ENCODE measurements at regions not wholly inside any gene's neighbourhood (a gene's known extent, or its start where the extent isn't known, plus 50 kb on each side); places are given as distances from the start of the nearest gene placed in this dataset.

DNA sequence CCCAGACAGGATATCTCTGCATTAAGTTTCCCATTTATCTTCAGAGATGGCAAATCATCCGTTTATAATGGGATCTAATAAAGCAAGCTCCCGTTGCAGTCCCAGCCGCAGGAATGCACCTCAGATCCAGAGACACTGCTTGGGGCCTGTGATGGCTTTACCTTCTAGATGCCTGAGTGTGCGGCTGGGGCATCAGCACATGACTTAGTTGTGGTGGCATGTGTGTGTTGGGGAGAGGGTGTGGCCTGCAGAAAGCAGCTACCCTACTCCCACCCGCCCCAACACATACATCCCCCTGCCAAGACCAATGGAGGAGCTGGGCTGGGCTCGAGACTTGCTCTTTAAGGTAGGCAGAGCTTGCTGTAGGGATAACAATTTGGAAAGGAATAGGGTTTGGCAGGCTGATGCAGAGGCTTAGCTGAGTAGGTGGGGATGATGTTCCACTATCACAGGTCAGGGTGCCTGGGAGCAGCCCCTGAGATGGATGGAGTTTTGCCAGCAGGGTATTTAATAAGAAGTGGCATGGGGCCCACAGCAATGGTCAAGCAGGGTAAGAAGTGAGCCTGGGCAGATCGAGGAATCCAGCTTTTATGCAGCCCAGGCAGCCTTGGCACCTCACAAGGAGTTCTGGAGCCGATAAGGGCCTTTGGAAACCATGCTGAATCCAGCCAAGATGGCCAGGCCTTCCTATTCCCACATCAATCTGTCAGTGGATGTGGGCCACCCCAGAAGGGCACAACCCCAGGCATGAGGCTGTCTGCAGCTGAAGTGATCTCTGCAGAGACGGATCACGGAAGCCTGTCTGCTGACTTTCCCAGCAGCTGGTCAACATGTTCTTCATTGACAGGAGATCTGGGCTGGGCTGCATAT is 601.3 kb downstream of the BUD13 start:
- TF ChIP-seq, protein P1, sequence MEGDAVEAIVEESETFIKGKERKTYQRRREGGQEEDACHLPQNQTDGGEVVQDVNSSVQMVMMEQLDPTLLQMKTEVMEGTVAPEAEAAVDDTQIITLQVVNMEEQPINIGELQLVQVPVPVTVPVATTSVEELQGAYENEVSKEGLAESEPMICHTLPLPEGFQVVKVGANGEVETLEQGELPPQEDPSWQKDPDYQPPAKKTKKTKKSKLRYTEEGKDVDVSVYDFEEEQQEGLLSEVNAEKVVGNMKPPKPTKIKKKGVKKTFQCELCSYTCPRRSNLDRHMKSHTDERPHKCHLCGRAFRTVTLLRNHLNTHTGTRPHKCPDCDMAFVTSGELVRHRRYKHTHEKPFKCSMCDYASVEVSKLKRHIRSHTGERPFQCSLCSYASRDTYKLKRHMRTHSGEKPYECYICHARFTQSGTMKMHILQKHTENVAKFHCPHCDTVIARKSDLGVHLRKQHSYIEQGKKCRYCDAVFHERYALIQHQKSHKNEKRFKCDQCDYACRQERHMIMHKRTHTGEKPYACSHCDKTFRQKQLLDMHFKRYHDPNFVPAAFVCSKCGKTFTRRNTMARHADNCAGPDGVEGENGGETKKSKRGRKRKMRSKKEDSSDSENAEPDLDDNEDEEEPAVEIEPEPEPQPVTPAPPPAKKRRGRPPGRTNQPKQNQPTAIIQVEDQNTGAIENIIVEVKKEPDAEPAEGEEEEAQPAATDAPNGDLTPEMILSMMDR (IDR thresholded peaks at IDR 0.05; ENCODE audit: low read depth, low read length), result no peak
- H3K4me3 ChIP-seq (ENCODE audit: low read depth, low read length), result no peak overlapping the region

DNA sequence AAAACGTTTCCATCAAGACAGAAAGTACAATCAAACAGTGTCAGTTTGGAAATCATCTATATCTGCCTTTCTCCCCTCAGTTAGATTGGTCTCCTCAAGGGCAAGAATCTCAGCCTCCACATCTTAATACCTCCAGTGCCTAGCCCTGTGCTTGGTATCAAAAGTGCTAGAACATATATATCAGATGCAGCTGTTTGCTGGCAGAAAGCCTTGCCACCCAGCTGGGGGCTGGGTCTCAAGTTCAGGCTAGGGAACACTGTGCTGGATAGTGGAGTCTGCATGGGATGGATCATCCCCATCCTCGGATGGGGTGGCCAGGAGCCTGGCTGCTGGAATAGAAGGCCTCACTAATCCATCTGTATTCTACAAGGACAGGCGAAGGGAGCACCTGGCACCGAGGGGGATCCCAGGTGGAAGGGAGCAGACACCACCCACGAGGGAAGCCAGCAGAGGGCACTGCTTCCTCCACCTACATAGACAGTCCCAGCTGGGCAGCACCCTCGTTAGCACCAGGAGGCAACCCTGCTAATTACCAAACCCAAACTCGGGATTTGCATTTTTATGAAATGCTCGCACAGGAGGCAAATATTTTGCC is 602.2 kb downstream of the BUD13 start:
- no peak overlapping the region for H3K4me3 ChIP-seq (ENCODE audit: low read depth, low read length)
- TF ChIP-seq, protein P1 (IDR thresholded peaks at IDR 0.05; ENCODE audit: low read depth, low read length), result no peak

DNA sequence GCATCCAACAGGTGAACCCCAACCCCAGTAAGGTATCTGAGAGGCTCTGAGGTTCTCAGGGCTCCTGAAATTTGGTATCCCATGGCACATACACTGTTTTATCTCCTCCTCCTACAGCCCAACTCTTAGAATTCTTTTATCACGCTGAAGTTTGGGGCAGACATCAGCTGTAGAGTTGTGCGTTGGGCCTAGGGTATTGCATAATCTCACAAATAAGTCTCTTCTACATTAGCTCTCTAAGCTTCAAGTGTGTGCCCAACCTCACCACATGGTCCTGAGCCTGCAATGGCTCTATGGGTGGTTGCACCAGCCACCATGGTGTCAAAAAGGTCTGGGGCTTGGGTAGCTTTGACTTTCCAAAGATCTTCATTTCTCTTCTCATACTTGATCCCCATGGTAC is 603.0 kb downstream of the BUD13 start:
- TF ChIP-seq, protein P1 (IDR thresholded peaks at IDR 0.05; ENCODE audit: low read depth, low read length), result no peak
- no peak overlapping the region for H3K4me3 ChIP-seq (ENCODE audit: low read depth, low read length)

DNA sequence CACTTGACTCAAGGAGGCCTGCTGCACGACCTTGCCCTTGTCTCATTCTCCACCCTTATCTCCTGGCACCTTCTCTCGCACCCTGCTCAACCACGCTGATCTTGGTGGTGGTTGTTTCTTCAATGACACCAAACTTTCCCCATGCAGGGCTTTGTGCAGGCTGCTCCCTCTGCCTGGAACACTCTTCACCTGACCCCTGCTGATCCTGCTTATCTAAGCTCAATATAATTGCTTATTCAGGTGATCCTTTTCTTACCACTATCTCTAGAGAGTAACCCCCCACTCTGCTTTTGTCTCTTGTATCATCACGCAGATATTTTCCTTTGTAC is 604.4 kb downstream of the BUD13 start:
- H3K4me3 ChIP-seq (ENCODE audit: low read depth, low read length), result no peak overlapping the region
- TF ChIP-seq, protein P1 (IDR thresholded peaks at IDR 0.05; ENCODE audit: low read depth, low read length), result no peak

DNA sequence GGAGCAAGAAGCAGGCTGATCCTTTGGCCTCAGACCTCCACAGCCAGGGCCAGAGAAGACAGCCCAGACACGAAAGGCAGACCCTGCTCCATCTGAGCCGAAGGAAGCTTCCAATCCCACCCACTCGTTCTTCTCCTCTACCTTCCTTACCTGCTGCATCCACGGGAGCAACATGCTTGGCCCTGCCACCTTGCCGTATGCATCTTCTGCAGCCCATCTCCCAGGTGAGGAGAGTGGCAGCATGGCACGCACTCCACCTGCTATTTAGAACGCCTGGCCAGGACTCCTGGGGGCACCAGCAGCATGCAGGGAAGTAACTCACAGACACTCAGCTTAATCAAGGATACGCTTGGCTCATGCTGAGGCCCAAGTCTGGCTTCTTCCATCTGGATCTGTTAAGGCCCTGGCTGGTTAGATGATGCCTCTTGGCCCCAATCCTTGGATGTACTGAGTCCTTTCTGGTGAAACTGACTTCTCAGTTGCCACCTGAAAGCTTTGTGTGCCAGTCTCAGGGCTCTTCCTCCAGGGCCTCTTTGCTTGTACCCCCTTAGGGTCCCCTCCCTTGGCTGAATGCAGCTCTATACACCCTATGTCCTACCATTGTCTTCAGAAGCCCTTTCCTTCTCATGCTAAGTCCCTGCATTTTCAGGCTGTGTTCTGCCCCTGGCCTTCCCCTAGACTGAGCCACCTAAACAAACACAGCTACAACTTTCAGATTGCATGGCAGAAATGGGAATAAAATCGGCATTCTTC is 604.9 kb downstream of the BUD13 start:
- TF ChIP-seq, protein P1 (IDR thresholded peaks at IDR 0.05; ENCODE audit: low read depth, low read length), result no peak
- H3K4me3 ChIP-seq (ENCODE audit: low read depth, low read length), result no peak overlapping the region

DNA sequence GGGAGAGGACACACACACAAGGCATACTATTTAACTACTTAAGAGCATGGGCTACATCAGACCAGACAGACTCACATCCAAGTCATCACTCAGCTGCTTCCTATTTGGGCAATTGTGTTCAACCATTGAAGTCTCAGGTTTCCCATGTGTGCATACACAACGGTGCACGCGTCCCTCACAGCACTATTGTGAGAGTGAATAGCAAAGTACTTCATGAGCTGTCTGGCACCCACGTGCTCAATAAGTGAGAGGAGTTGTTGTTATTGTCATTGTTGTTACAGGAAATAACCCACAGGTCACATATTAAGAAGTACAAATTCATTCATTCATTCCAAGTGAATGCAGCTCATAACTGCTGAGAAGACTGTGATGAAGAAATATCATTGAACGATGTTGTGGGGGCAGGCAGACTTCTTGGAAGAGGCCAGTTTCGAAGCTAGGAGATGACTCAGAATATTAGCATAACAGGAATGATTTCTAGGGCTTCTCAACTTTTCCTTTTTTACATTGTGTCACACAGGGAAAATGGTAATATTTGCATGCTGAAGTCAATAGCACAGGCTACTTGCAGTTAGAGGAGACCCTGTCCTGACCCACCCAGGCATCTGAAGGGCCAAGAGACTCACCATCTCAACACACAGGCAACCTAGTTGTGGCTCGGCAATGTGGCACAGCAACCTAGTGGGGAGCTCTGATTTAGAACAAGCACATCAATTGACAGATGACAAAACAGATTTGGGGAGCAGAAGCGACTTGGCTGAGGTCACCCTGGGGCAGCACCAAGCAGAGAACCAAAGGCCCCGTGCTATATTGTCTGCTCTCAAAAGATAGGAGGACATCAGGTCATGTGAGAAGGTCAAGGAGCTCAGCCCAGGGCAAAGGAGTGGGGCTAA is 606.0 kb downstream of the BUD13 start:
- no peak overlapping the region for H3K4me3 ChIP-seq (ENCODE audit: low read depth, low read length)

More for the DNA sequence above, 606.0 kb downstream of the BUD13 start:
- TF ChIP-seq, protein P1 (IDR thresholded peaks at IDR 0.05; ENCODE audit: low read depth, low read length), result no peak
